Memory B cell (primary cell): ENCODE measurements at regions not wholly inside any gene's neighbourhood (a gene's known extent, or its start where the extent isn't known, plus 50 kb on each side); places are given as distances from the start of the nearest gene placed in this dataset.
"Not testable (repeated sequence)": the region's sequence is repeated elsewhere in the genome, so short reads cannot be mapped to it uniquely, and the experiment has no call there.

ENCODE experiments used
- ATAC-seq: fragments of 150-1000 bp; cut with Tn5 transposase; 2 replicates; pipeline ENCODE4 v1.10.0; 2021; ENCODE audit warnings: low read depth, mild to moderate bottlenecking, moderate library complexity
- DNase-seq, 2 donors: peaks; one replicate each; pipeline ENCODE4 v3.0.0; 2022; ENCODE audit warnings: low spot score in 2 of 2
- H3K27ac Mint-ChIP-seq: one replicate; pipeline ENCODE4 v1.8.0; 2022; ENCODE audit warnings: mild to moderate bottlenecking, moderate library complexity, mixed read lengths
- H3K27me3 Mint-ChIP-seq: one replicate; pipeline ENCODE4 v1.8.0; 2022; ENCODE audit warnings: mixed read lengths
- H3K36me3 Mint-ChIP-seq: one replicate; pipeline ENCODE4 v1.8.0; 2022; ENCODE audit warnings: mild to moderate bottlenecking, mixed read lengths
- H3K4me1 Mint-ChIP-seq: one replicate; pipeline ENCODE4 v1.8.0; 2022; ENCODE audit warnings: mixed read lengths
- H3K4me3 Mint-ChIP-seq: one replicate; pipeline ENCODE4 v1.8.0; 2022; ENCODE audit warnings: mild to moderate bottlenecking, moderate library complexity, mixed read lengths
- H3K9me3 Mint-ChIP-seq: one replicate; pipeline ENCODE4 v1.8.0; 2022; ENCODE audit warnings: mixed read lengths

DNA sequence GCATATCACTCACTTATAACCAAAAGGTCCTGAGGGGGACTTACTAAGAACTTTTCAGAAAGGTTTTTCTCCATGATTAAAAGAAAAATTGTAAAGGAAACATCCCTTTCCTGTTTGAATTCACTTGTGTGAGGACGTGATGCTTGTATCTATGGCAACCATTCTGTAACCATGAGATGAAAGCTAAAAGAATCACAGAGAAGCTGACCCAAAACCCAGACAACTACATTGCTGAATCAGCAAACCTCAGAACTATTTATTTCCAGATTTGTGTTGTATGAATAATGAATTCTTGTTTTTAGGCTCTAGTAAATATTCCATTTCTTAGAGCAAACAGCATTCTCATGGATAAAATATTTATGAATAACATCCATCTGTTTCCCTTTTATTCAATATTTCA is 91.2 kb downstream of the RCHY1 start:
- H3K27ac Mint-ChIP-seq, result no peak overlapping the region
- H3K27me3 Mint-ChIP-seq, result peaks cover 7% of the 10 kb centered on the region
- H3K4me3 Mint-ChIP-seq, result no peak overlapping the region
- DNase-seq (no peak), ATAC-seq (no peak)
- peaks cover 2% of the 10 kb centered on the region for H3K36me3 Mint-ChIP-seq
- H3K4me1 Mint-ChIP-seq, result no peaks in the 10 kb centered on the region
- H3K9me3 Mint-ChIP-seq, result peaks cover 2% of the 10 kb centered on the region

DNA sequence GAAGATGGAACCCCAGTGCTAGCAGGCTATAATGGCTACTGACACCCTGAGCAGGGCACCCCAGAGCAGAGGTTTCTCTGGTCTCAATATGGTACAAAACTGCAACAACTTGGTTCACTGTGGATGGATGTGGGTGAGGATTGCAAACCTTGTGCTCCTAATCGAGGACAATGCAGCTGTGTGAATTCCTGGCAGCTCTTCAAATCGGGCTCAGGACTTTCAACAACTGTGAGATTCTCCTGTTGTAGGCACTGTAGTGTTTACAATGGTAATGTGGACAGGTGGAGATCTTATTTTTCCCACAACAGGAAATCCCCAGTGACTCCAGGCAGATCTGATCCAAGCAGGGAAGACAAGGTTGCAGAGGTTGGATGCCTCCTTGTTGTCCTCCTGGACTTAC is 101.5 kb downstream of the RCHY1 start:
- H3K27me3 Mint-ChIP-seq, result peaks cover 4% of the 10 kb centered on the region
- ATAC-seq, result no peak
- peaks cover 15% of the 10 kb centered on the region for H3K9me3 Mint-ChIP-seq
- DNase-seq, result no peak
- no peak overlapping the region for H3K27ac Mint-ChIP-seq
- H3K4me3 Mint-ChIP-seq, result no peak overlapping the region
- no peaks in the 10 kb centered on the region for H3K36me3 Mint-ChIP-seq
- no peaks in the 10 kb centered on the region for H3K4me1 Mint-ChIP-seq

DNA sequence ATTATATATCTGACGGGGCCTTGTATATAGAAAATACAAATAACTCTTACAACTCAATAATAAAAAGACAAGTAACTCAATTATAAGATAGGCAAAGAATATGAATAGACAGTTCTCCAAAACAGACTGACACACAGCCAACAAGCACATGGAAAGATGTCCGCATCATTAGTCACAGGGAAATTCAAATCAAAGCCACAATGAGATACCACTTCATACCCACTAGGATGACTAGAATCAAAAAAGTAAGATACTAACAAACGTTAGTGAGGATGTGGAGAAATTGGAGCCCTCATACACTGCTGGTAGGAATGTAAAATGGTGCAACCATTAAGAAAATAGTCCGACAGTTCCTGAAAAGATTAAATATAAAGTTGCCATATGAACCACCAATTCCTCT is 115.7 kb downstream of the RCHY1 start:
- no peak for ATAC-seq
- H3K4me1 Mint-ChIP-seq, result no peaks in the 10 kb centered on the region
- peaks cover 2% of the 10 kb centered on the region for H3K9me3 Mint-ChIP-seq
- no peak for DNase-seq
- H3K27ac Mint-ChIP-seq, result no peak overlapping the region
- H3K27me3 Mint-ChIP-seq, result peaks cover 23% of the 10 kb centered on the region
- H3K4me3 Mint-ChIP-seq, result no peak overlapping the region
- H3K36me3 Mint-ChIP-seq, result no peaks in the 10 kb centered on the region

DNA sequence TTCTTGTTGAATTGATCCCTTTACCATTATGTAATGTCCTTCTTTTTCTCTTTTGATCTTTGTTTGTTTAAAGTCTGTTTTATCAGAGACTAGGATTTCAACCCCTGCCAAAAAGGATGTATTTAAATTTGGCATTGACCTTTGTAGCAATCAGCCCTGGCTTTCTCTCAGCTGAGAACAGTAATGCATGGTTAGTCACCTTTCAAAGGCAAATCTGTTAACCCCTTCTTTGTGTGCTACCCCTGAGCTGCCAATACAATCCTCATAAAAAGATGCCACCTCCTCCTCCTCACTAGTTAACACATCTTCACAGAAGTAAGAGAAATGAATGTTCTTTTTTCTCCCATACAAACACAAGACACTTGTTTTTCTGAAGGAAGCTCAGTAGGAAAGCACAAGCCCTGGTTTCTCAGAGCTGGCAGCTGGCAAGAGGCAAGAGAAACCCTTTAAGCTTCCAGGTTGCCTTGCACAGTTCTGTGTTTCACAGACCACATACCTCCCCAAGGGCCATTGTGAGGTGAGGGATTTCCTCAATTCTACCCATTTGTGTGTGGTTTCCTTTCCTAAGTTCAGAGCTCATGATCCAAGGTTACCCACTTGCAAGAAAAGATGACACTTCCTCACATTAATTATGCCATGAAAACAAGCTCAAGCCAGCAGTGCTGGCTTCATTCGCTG is 122.6 kb downstream of the RCHY1 start:
- no peak overlapping the region for H3K4me3 Mint-ChIP-seq
- no peaks in the 10 kb centered on the region for H3K9me3 Mint-ChIP-seq
- no peaks in the 10 kb centered on the region for H3K36me3 Mint-ChIP-seq
- no peak overlapping the region for H3K27ac Mint-ChIP-seq
- peaks cover 11% of the 10 kb centered on the region for H3K4me1 Mint-ChIP-seq
- H3K27me3 Mint-ChIP-seq, result peaks cover 11% of the 10 kb centered on the region
- no peak for DNase-seq
- ATAC-seq, result peak; percentile 53

DNA sequence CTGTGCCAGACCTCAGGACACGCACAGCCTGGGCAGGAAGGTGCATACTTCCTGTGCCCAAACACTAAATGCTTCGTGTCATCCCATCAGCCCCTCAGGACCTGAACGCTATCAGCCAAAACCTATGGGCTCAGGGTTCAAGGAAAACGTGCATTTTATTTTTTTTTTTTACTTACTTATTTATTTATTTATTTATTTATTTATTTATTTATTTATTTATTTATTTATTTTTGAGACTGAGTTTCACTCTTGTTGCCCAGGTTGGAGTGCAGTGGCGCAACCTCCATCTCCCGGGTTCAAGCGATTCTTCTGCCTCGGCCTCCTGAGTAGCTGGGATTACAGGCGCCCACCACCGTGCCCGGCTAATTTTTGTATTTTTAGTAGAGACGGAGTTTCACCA is 127.8 kb downstream of the RCHY1 start:
- not testable (repeated sequence) for H3K4me1 Mint-ChIP-seq, H3K27me3 Mint-ChIP-seq, H3K9me3 Mint-ChIP-seq, H3K36me3 Mint-ChIP-seq, H3K27ac Mint-ChIP-seq, H3K4me3 Mint-ChIP-seq, DNase-seq, ATAC-seq

DNA sequence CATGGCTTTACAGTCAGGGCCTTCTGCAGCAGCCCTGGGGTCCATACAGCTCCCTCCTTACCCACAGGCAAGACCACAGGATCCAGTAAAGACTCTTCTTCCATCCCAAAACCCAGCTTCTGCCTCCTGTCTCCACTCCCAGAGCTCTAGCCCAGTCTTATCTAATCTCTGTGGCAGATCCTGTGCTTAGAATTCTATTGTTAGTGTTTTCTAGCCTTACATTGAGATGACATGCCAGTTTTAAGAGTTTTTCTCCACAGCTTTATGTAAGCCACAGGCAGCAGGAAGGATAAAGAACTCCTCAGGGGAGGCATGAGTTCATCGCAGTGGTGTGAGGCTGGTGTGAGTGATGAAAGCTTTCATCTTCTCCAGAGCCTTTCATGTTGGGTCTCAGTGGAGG is 129.1 kb downstream of the RCHY1 start:
- no peak overlapping the region for H3K4me3 Mint-ChIP-seq
- DNase-seq (no peak), ATAC-seq (no peak)
- H3K27me3 Mint-ChIP-seq, result no peaks in the 10 kb centered on the region
- H3K4me1 Mint-ChIP-seq, result no peaks in the 10 kb centered on the region
- no peak overlapping the region for H3K27ac Mint-ChIP-seq
- no peaks in the 10 kb centered on the region for H3K9me3 Mint-ChIP-seq
- no peaks in the 10 kb centered on the region for H3K36me3 Mint-ChIP-seq

DNA sequence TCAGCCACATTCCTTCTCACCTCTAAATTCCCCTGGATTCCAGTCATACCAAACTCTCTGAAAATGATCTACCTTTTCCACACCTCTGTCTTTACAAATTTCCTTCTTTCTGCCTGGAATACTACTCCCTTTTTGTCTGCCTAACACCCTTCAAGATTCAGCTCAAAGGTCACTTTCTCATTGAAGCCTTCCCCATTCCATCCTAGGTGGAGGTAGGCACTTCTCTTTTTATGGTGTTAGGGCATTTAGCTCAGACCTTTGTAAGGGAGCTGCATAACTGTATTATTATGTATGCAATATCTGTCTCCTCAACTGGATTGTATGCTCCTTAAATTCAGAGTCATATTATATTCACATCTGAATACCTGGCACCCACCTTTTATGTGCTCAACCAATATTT is 137.7 kb downstream of the RCHY1 start:
- H3K4me1 Mint-ChIP-seq, result no peaks in the 10 kb centered on the region
- no peak overlapping the region for H3K27ac Mint-ChIP-seq
- no peaks in the 10 kb centered on the region for H3K36me3 Mint-ChIP-seq
- DNase-seq (no peak), ATAC-seq (no peak)
- peaks cover 8% of the 10 kb centered on the region for H3K9me3 Mint-ChIP-seq
- peaks cover 15% of the 10 kb centered on the region for H3K27me3 Mint-ChIP-seq
- no peak overlapping the region for H3K4me3 Mint-ChIP-seq

DNA sequence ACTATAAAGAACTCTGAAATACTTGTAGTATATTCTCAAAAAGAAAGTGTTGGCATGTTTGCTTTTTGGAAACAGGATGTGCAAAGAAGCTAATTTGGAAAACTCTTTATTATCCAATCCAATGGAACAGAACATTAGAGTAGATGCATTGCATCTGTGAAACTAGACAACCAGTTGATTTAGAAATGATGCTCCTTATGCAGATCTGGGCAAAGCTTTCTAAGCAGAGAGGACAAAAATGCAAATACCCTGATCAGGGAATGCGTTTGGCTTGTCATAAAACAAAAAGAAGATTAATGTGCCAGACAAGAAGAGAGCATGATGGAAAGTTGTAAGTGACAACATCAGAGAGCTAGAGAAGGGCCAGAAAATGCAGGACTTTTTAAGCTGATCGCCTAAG is 142.3 kb downstream of the RCHY1 start:
- ATAC-seq, result no peak
- Mint-ChIP-seq H3K27me3 (peaks cover 12% of the 10 kb centered on the region), H3K27ac (no peak overlapping the region), H3K4me3 (no peak overlapping the region), H3K9me3 (no peaks in the 10 kb centered on the region), H3K4me1 (no peaks in the 10 kb centered on the region), H3K36me3 (no peaks in the 10 kb centered on the region)
- DNase-seq, result no peak

DNA sequence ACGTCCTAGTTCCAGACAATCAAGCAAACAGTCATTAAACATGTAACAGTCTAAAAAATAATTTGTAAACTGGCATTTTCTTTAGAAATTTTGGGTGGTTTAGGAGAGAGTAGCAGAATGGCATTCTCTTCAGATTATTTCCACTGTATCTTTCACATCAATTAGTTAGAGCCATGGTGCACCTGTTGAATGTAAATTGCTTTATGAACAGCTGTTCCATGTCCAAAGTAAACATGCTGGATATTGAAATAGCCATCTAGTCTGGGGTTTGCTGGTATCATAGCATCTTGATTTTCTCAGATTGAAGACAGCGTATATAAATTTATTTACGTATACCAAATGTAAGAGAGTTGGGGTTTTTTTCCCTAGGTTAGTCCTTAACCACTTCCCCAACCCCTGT is 143.6 kb downstream of the RCHY1 start:
- Mint-ChIP-seq H3K4me3 (no peak overlapping the region), H3K36me3 (no peaks in the 10 kb centered on the region), H3K27ac (no peak overlapping the region), H3K4me1 (no peaks in the 10 kb centered on the region), H3K9me3 (no peaks in the 10 kb centered on the region), H3K27me3 (peaks cover 7% of the 10 kb centered on the region)
- DNase-seq, result no peak
- no peak for ATAC-seq

DNA sequence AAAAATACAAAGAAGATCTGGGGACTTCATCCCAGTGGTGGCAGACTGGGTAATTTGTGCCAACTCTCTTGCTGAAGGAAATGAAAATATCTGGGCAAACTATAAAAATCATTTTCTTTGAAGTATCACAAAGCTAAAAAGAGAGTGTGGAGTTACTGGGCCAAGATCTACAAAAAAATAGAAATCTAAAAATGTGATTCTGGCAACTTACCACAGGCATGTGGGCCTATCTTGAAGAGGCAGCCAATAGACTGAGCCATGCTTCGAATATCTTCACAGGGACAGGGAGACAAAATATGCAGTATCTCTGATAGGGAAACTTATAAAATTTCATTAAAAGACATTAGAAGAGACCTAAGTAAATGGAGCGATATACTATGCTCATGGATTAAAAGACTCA is 168.8 kb downstream of the RCHY1 start:
- Mint-ChIP-seq H3K36me3 (no peaks in the 10 kb centered on the region), H3K9me3 (no peaks in the 10 kb centered on the region), H3K4me3 (no peak overlapping the region), H3K4me1 (no peaks in the 10 kb centered on the region), H3K27ac (no peak overlapping the region), H3K27me3 (peaks cover 3% of the 10 kb centered on the region)
- no peak for DNase-seq
- ATAC-seq, result no peak

DNA sequence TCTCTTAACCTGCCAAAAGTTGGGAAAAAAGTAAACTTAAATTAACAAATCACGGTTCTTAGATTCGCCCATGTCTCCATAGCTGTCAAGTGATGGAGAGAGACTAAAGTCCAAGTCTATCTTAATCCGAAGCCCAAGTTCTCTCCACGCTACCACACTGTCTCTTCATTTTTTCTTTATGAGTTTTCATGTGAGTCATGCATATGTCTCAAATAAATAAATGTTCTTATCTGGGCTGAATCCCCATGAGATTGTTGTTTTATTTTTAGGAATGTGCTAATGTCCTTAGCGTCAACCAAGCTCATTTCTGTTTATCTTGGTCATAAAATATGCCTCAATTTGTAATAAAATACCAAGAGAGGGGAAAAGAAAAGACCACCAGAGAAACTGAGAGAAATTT is 169.3 kb downstream of the RCHY1 start:
- H3K27ac Mint-ChIP-seq, result no peak overlapping the region
- H3K27me3 Mint-ChIP-seq, result peaks cover 3% of the 10 kb centered on the region
- DNase-seq (no peak), ATAC-seq (no peak)
- H3K4me1 Mint-ChIP-seq, result no peaks in the 10 kb centered on the region
- H3K4me3 Mint-ChIP-seq, result no peak overlapping the region
- no peaks in the 10 kb centered on the region for H3K36me3 Mint-ChIP-seq
- H3K9me3 Mint-ChIP-seq, result no peaks in the 10 kb centered on the region

DNA sequence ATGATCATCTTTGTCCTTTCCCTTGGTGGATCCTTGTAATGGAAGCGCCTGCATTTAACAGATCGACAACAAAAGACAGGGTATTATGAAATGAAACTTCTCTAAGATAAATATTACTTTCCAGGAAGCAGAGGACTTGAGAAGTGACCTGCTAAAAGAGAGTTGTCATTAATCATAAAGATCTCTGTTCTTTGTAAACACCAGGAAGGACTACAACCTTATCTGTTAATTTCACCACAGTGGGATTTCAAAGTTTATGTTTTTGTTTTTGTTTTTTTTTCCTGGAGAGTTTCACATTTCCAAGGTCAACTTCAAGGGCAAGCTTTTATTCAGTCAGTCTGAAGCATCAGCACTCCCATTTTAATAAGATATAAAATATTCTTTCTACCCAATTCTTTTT is 170.9 kb downstream of the RCHY1 start:
- ATAC-seq (no peak), DNase-seq (no peak)
- Mint-ChIP-seq H3K4me3 (no peak overlapping the region), H3K4me1 (peaks cover 2% of the 10 kb centered on the region), H3K27ac (no peak overlapping the region), H3K9me3 (no peaks in the 10 kb centered on the region), H3K36me3 (no peaks in the 10 kb centered on the region), H3K27me3 (peaks cover 3% of the 10 kb centered on the region)

DNA sequence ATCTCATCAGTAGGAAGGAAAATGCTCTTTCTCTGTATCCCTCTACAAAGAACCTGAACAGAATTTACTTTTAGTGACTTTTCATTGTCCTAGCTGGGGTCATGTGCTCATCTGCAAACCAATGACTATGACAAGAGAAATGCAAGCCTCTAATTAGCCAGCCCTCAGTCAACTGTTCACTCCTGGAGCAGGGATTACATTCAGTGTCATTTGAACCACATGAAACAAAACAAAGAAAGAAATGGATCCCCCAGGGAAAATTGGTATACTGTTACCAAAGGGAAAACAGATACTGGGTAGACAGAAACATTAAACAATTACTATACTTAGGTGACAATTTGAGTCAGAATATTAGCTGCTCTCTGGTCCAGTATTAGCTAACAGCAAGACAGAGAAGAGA is 173.6 kb downstream of the RCHY1 start:
- Mint-ChIP-seq H3K36me3 (no peaks in the 10 kb centered on the region), H3K27ac (no peak overlapping the region), H3K4me1 (peaks cover 4% of the 10 kb centered on the region), H3K9me3 (peaks cover 2% of the 10 kb centered on the region), H3K27me3 (no peaks in the 10 kb centered on the region), H3K4me3 (no peak overlapping the region)
- ATAC-seq (no peak), DNase-seq (no peak)

DNA sequence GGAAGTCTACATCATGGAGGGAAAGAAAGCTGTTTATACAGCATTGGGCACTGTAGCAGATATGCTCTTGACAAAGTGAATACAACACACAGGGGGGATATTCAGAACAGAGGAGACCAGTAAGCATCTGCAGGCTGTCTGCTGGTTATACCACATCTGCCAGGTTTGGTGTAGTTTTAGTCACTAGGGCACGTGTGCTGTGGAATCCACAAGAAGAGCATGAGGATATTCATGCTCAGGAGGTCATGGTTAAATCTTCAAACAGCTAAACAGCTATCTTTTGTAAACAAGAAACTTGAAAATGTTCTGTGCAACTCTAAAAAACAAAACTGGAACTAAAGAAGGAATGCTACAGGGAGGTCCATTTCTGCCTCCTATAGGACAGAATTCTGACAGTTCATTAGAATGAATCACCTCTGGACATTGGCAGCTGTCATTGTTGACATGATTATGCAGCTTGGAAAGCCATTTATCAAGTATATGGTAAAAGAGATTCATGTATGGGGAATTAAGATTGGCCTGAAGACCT is 175.8 kb downstream of the RCHY1 start:
- Mint-ChIP-seq H3K4me3 (no peak overlapping the region), H3K36me3 (no peaks in the 10 kb centered on the region)

DNA sequence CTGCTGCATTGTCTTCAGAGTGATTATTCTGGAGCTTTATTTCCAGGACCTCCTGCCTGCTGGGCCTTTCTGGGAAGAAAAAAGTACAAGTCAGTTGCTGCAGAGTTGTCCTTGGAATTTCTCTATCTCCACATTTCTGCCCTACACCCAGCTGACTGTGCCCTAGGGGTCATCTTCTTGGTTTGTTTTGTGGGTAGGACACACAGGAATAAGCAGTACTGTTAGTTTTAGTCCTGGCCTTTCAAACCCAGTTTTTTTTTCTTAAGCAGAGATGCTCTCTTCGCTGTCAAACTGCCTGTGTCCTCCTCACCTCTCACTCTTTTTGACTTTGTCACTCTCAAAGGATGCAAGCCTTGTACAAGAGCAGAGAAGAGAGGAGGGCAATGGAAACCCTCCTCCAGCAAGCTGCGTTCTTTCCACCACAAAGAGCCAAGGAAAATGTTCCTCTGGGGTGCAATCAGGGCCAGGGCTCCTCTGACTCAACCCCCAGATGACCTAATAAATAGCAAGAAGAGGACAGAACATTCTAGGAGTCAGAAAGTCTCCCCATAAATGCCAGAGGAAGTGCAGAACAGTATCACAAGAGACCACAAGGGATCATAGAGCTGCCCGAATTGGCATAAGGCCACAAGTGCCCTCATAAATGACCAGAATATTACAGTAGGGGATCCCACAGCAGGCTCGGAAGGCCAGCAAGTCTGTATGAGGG is 186.2 kb downstream of the RCHY1 start:
- peaks cover 19% of the 10 kb centered on the region for H3K27me3 Mint-ChIP-seq

More for the DNA sequence above, 175.8 kb downstream of the RCHY1 start:
- Mint-ChIP-seq H3K27ac (no peak overlapping the region), H3K9me3 (peaks cover 5% of the 10 kb centered on the region), H3K27me3 (no peaks in the 10 kb centered on the region), H3K4me1 (peaks cover 4% of the 10 kb centered on the region)
- DNase-seq, result no peak
- ATAC-seq, result no peak

More for the DNA sequence above, 186.2 kb downstream of the RCHY1 start:
- H3K27ac Mint-ChIP-seq, result no peak overlapping the region
- H3K4me3 Mint-ChIP-seq, result no peak overlapping the region
- H3K9me3 Mint-ChIP-seq, result peaks cover 2% of the 10 kb centered on the region
- DNase-seq (no peak), ATAC-seq (no peak)
- H3K4me1 Mint-ChIP-seq, result no peaks in the 10 kb centered on the region
- H3K36me3 Mint-ChIP-seq, result peaks cover 2% of the 10 kb centered on the region
